ENCODE measurements at regions not wholly inside any gene's neighbourhood (a gene's known extent, or its start where the extent isn't known, plus 50 kb on each side); places are given as distances from the start of the nearest gene placed in this dataset.

GRCh38 chr10:110373857-110374654 lies 69.3 kb upstream of the SMNDC1 start:
- no peak overlapping the region for H3K9ac ChIP-seq (ENCODE audit: low read length)
- no peaks in the 10 kb centered on the region for H3K27me3 ChIP-seq (ENCODE audit: insufficient read depth, low read length)
- no peaks in the 10 kb centered on the region for H3K36me3 ChIP-seq (ENCODE audit: insufficient read depth, low read length)
- no peaks in the 10 kb centered on the region for H3K9me3 ChIP-seq (ENCODE audit: low read length)
- H3K79me2 ChIP-seq (ENCODE audit: insufficient read depth, low read length) = no peaks in the 10 kb centered on the region
- H3K4me2 ChIP-seq (ENCODE audit: low read length) = no peak overlapping the region
- no peak for TF ChIP-seq EZH2 (IDR thresholded peaks at IDR 0.05; ENCODE audit: borderline replicate concordance, low read length)
- TF ChIP-seq, protein P1, sequence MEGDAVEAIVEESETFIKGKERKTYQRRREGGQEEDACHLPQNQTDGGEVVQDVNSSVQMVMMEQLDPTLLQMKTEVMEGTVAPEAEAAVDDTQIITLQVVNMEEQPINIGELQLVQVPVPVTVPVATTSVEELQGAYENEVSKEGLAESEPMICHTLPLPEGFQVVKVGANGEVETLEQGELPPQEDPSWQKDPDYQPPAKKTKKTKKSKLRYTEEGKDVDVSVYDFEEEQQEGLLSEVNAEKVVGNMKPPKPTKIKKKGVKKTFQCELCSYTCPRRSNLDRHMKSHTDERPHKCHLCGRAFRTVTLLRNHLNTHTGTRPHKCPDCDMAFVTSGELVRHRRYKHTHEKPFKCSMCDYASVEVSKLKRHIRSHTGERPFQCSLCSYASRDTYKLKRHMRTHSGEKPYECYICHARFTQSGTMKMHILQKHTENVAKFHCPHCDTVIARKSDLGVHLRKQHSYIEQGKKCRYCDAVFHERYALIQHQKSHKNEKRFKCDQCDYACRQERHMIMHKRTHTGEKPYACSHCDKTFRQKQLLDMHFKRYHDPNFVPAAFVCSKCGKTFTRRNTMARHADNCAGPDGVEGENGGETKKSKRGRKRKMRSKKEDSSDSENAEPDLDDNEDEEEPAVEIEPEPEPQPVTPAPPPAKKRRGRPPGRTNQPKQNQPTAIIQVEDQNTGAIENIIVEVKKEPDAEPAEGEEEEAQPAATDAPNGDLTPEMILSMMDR (IDR thresholded peaks at IDR 0.05; ENCODE audit: low read length) = no peak
- no peak overlapping the region for H3K27ac ChIP-seq (ENCODE audit: low read depth, low read length, poor library complexity, severe bottlenecking)
- H3K4me3 ChIP-seq (ENCODE audit: low read depth, low read length, poor library complexity, severe bottlenecking) = no peak overlapping the region
- no peaks in the 10 kb centered on the region for H4K20me1 ChIP-seq (ENCODE audit: insufficient read depth, low read length)
- no peaks in the 10 kb centered on the region for H3K9me2 ChIP-seq (ENCODE audit: low read depth, low read length)
- H2AFZ ChIP-seq (ENCODE audit: low read length) = no peak overlapping the region
- H3F3A ChIP-seq (ENCODE audit: insufficient read depth, low read length) = no peaks in the 10 kb centered on the region
- H3K4me1 ChIP-seq (ENCODE audit: insufficient read depth, low read length, severe bottlenecking) = no peaks in the 10 kb centered on the region

- Histone ChIP-seq H4K20me1 (ENCODE audit: insufficient read depth, low read length) (no peaks in the 10 kb centered on the region), H3K27me3 (ENCODE audit: insufficient read depth, low read length) (no peaks in the 10 kb centered on the region), H3K9me3 (ENCODE audit: low read length) (no peaks in the 10 kb centered on the region), H2AFZ (ENCODE audit: low read length) (no peak overlapping the region), H3K36me3 (ENCODE audit: insufficient read depth, low read length) (no peaks in the 10 kb centered on the region), H3K9ac (ENCODE audit: low read length) (no peak overlapping the region), H3K4me3 (ENCODE audit: low read depth, low read length, poor library complexity, severe bottlenecking) (no peak overlapping the region), H3K79me2 (ENCODE audit: insufficient read depth, low read length) (no peaks in the 10 kb centered on the region), H3K27ac (ENCODE audit: low read depth, low read length, poor library complexity, severe bottlenecking) (no peak overlapping the region), H3K4me1 (ENCODE audit: insufficient read depth, low read length, severe bottlenecking) (no peaks in the 10 kb centered on the region), H3K4me2 (ENCODE audit: low read length) (no peak overlapping the region), H3F3A (ENCODE audit: insufficient read depth, low read length) (no peaks in the 10 kb centered on the region), H3K9me2 (ENCODE audit: low read depth, low read length) (no peaks in the 10 kb centered on the region)
- TF ChIP-seq EZH2 (IDR thresholded peaks at IDR 0.05; ENCODE audit: borderline replicate concordance, low read length) = no peak
- TF ChIP-seq, protein P1 (IDR thresholded peaks at IDR 0.05; ENCODE audit: low read length) = no peak
Observed at GRCh38 chr10:110375121-110375520, 70.4 kb upstream of the SMNDC1 start.

DNA sequence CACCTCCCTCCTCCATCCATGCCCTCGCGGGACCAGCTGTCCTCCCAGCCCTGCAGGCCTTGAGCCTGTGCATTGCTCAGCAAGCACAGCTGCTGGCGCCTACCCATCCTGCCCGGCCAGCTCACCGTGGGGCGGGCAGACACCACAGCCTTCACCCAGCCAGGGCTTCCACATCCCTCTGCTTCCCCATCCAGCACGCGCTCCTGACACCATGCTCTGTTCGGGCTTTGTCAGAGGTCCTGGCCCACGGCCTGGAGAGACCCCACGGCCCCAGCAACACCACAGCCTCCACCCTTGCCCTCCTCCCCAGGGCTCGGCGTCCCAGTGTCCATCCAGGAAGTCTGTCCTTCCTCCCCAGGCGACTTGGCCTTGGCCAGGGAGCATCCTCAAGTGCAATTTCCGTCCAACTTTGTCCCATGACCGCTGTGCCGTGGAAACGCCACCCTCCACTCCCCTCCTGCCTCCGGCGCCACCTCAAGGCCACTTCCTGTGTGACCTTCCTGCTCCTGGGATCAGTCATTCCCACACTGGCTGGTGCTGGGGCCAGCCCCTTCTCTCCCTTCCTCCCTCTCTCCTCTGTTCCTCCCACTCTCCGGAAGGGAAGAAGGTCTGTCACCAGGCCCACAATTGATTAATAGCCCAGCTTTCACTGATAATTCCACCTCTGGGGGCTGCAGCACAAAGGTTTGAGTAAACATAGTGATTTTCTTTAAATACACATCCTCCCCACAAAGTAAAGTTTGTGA lies 71.5 kb upstream of the SMNDC1 start:
- TF ChIP-seq, protein P1 (IDR thresholded peaks at IDR 0.05; ENCODE audit: low read length) = no peak
- TF ChIP-seq EZH2 (IDR thresholded peaks at IDR 0.05; ENCODE audit: borderline replicate concordance, low read length) = no peak

More for the DNA sequence above, 71.5 kb upstream of the SMNDC1 start:
- Histone ChIP-seq H4K20me1 (ENCODE audit: insufficient read depth, low read length) (no peaks in the 10 kb centered on the region), H3K27ac (ENCODE audit: low read depth, low read length, poor library complexity, severe bottlenecking) (no peak overlapping the region), H3K36me3 (ENCODE audit: insufficient read depth, low read length) (no peaks in the 10 kb centered on the region), H3K9me3 (ENCODE audit: low read length) (no peaks in the 10 kb centered on the region), H3K79me2 (ENCODE audit: insufficient read depth, low read length) (no peaks in the 10 kb centered on the region), H3K9me2 (ENCODE audit: low read depth, low read length) (no peaks in the 10 kb centered on the region), H3K27me3 (ENCODE audit: insufficient read depth, low read length) (no peaks in the 10 kb centered on the region), H3K4me2 (ENCODE audit: low read length) (no peak overlapping the region), H2AFZ (ENCODE audit: low read length) (no peak overlapping the region), H3F3A (ENCODE audit: insufficient read depth, low read length) (no peaks in the 10 kb centered on the region), H3K4me1 (ENCODE audit: insufficient read depth, low read length, severe bottlenecking) (peaks cover 3% of the 10 kb centered on the region), H3K9ac (ENCODE audit: low read length) (no peak overlapping the region), H3K4me3 (ENCODE audit: low read depth, low read length, poor library complexity, severe bottlenecking) (no peak overlapping the region)

All from OCI-LY1 (cell line).